ENCODE measurements at regions not wholly inside any gene's neighbourhood (a gene's known extent, or its start where the extent isn't known, plus 50 kb on each side); places are given as distances from the start of the nearest gene placed in this dataset.

DNA sequence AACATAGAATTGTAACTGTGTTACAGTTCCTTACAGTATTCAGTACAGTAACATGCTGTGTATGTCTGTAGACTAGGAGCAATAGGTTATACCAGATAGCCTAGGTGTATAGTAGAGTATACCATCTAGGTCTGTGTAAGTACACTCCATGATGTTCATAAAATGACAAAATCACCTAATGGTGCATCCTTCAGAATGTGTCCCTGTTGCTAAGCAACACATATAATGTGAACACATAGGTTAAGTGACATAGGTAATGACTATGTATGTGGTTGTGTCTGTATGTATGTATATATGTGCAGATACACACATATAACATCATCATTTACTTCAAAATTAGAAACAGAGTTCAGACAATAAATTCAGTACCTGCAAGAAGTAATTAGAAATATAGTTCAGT is 146.8 kb upstream of the GAP43 start:
- H3K4me1 ChIP-seq (ENCODE audit: low read depth) = peaks cover 13% of the 10 kb centered on the region
- TF ChIP-seq, protein P1, sequence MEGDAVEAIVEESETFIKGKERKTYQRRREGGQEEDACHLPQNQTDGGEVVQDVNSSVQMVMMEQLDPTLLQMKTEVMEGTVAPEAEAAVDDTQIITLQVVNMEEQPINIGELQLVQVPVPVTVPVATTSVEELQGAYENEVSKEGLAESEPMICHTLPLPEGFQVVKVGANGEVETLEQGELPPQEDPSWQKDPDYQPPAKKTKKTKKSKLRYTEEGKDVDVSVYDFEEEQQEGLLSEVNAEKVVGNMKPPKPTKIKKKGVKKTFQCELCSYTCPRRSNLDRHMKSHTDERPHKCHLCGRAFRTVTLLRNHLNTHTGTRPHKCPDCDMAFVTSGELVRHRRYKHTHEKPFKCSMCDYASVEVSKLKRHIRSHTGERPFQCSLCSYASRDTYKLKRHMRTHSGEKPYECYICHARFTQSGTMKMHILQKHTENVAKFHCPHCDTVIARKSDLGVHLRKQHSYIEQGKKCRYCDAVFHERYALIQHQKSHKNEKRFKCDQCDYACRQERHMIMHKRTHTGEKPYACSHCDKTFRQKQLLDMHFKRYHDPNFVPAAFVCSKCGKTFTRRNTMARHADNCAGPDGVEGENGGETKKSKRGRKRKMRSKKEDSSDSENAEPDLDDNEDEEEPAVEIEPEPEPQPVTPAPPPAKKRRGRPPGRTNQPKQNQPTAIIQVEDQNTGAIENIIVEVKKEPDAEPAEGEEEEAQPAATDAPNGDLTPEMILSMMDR (IDR thresholded peaks at IDR 0.05; ENCODE audit: low read depth, low read length) = no peak
- no peaks in the 10 kb centered on the region for H3K36me3 ChIP-seq
- no peaks in the 10 kb centered on the region for H3K9me3 ChIP-seq (ENCODE audit: low read depth)
- no peak overlapping the region for H3K27ac ChIP-seq
- DNase-seq (ENCODE audit: low read depth in 1 of 2, low spot score in 1 of 2) = no peak
- H3K27me3 ChIP-seq = no peaks in the 10 kb centered on the region
- no peak overlapping the region for H3K4me3 ChIP-seq

DNA sequence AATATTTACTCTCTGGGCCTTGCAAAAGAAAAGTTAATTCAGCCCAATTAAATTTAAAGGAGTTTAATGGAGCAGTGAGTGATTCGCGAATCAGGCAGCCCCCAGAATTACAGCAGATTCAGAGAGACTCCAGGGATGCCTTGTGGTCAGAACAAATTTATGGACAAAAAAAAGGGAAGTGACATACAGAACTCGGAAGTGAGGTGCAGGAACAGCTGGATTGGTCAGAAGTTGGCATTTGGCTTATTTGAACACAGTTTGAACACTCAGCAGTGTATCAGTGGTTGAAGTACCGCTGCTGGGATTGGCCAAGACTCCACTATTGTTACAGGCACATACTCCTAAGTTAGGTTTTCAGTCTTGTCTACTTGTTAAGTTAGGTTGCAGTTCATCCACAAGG is 145.0 kb upstream of the GAP43 start:
- Histone ChIP-seq H3K4me1 (ENCODE audit: low read depth) (peaks cover 13% of the 10 kb centered on the region), H3K36me3 (no peaks in the 10 kb centered on the region), H3K27ac (no peak overlapping the region), H3K4me3 (no peak overlapping the region), H3K9me3 (ENCODE audit: low read depth) (no peaks in the 10 kb centered on the region), H3K27me3 (no peaks in the 10 kb centered on the region)
- TF ChIP-seq, protein P1 (IDR thresholded peaks at IDR 0.05; ENCODE audit: low read depth, low read length) = no peak
- DNase-seq (ENCODE audit: low read depth in 1 of 2, low spot score in 1 of 2) = no peak

DNA sequence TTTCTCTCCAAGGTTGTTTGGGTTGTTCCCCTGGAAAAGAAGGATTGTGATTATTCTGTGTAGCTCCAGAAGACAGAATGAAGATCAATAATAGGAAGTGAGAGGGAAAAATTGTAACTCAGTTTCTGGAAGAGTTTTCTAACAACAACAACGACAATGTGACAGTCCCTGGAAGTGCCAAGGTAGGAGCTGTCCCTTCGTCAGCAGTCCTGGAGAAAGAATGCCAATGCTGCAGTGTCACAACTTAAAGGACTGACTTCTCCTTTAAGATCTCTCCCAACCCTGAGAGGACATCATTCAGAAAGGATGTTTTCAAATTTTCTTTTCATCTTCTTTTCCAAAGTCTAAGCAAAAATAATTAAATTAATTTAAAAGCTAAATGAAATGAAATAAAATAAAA is 136.4 kb upstream of the GAP43 start:
- TF ChIP-seq, protein P1 (IDR thresholded peaks at IDR 0.05; ENCODE audit: low read depth, low read length) = no peak
- peak in 1 of 2 donors; percentile 12 for DNase-seq (ENCODE audit: low read depth in 1 of 2, low spot score in 1 of 2)

GRCh38 chr3:115487968-115488367 is 135.3 kb upstream of the GAP43 start:
- TF ChIP-seq, protein P1 (IDR thresholded peaks at IDR 0.05; ENCODE audit: low read depth, low read length) = no peak
- H3K36me3 ChIP-seq = no peaks in the 10 kb centered on the region
- no peaks in the 10 kb centered on the region for H3K4me1 ChIP-seq (ENCODE audit: low read depth)
- no peak for DNase-seq (ENCODE audit: low read depth in 1 of 2, low spot score in 1 of 2)
- H3K4me3 ChIP-seq = no peak overlapping the region
- H3K27me3 ChIP-seq = no peaks in the 10 kb centered on the region
- H3K9me3 ChIP-seq (ENCODE audit: low read depth) = no peaks in the 10 kb centered on the region
- no peak overlapping the region for H3K27ac ChIP-seq

More for the DNA sequence above, 136.4 kb upstream of the GAP43 start:
- Histone ChIP-seq H3K27ac (no peak overlapping the region), H3K9me3 (ENCODE audit: low read depth) (no peaks in the 10 kb centered on the region), H3K27me3 (no peaks in the 10 kb centered on the region), H3K4me3 (no peak overlapping the region), H3K36me3 (no peaks in the 10 kb centered on the region), H3K4me1 (ENCODE audit: low read depth) (no peaks in the 10 kb centered on the region)

- TF ChIP-seq, protein P1 (IDR thresholded peaks at IDR 0.05; ENCODE audit: low read depth, low read length) = no peak
- no peaks in the 10 kb centered on the region for H3K36me3 ChIP-seq
- no peaks in the 10 kb centered on the region for H3K4me1 ChIP-seq (ENCODE audit: low read depth)
- H3K9me3 ChIP-seq (ENCODE audit: low read depth) = no peaks in the 10 kb centered on the region
- H3K4me3 ChIP-seq = no peak overlapping the region
- H3K27ac ChIP-seq = no peak overlapping the region
- H3K27me3 ChIP-seq = no peaks in the 10 kb centered on the region
- no peak for DNase-seq (ENCODE audit: low read depth in 1 of 2, low spot score in 1 of 2)
These were observed 134.9 kb upstream of the GAP43 start for GRCh38 chr3:115488409-115488808.

- Histone ChIP-seq H3K27me3 (no peaks in the 10 kb centered on the region), H3K4me3 (no peak overlapping the region), H3K27ac (no peak overlapping the region), H3K9me3 (ENCODE audit: low read depth) (no peaks in the 10 kb centered on the region), H3K4me1 (ENCODE audit: low read depth) (peaks cover 5% of the 10 kb centered on the region), H3K36me3 (no peaks in the 10 kb centered on the region)
- DNase-seq (ENCODE audit: low read depth in 1 of 2, low spot score in 1 of 2) = no peak
- TF ChIP-seq, protein P1 (IDR thresholded peaks at IDR 0.05; ENCODE audit: low read depth, low read length) = no peak
These were observed 128.5 kb upstream of the GAP43 start for GRCh38 chr3:115494826-115495225.

All from cardiac muscle cell (in vitro differentiated cells and primary cell).